Mesenchymal stem cell (in vitro differentiated cells and primary cell): ENCODE measurements at regions not wholly inside any gene's neighbourhood (a gene's known extent, or its start where the extent isn't known, plus 50 kb on each side); places are given as distances from the start of the nearest gene placed in this dataset.

ENCODE experiments used
- DNase-seq: peaks from one replicate; pipeline ENCODE4 v3.0.0-alpha.2; 2013
- H2AFZ ChIP-seq: one replicate; pipeline ENCODE4 v1.6.1; 2013; ENCODE audit warnings: low read depth, mild to moderate bottlenecking, control low read depth, inconsistent platforms, low read length, moderate library complexity
- H2AK5ac ChIP-seq: 2 replicates; pipeline ENCODE4 v1.6.1; 2013; ENCODE audit warnings: low read length, moderate library complexity, mild to moderate bottlenecking, inconsistent platforms; ENCODE audit not compliant: severe bottlenecking
- H2BK120ac ChIP-seq: one replicate; pipeline ENCODE4 v1.6.1; 2013; ENCODE audit warnings: low read depth, mild to moderate bottlenecking, inconsistent platforms, low read length, moderate library complexity
- H2BK12ac ChIP-seq, 2 experiments: one replicate each; pipeline ENCODE4 v1.6.1; 2013; ENCODE audit warnings: inconsistent platforms in 2 of 2, low read length in 2 of 2, mild to moderate bottlenecking in 2 of 2, moderate library complexity in 2 of 2, control low read depth in 1 of 2
- H2BK15ac ChIP-seq: one replicate; pipeline ENCODE4 v1.6.1; 2013; ENCODE audit warnings: mild to moderate bottlenecking, low read depth, inconsistent platforms; ENCODE audit not compliant: poor library complexity, severe bottlenecking
- H2BK5ac ChIP-seq: 2 replicates; pipeline ENCODE4 v1.6.1; 2013; ENCODE audit warnings: low read depth, mild to moderate bottlenecking, low read length, control low read depth, inconsistent platforms; ENCODE audit not compliant: poor library complexity, severe bottlenecking
- H3K14ac ChIP-seq, 2 experiments: one replicate each; pipeline ENCODE4 v1.6.1; 2013; ENCODE audit warnings: inconsistent platforms in 2 of 2, low read length in 2 of 2, control low read depth in 1 of 2, mild to moderate bottlenecking in 1 of 2, moderate library complexity in 1 of 2
- H3K18ac ChIP-seq, 2 experiments: one replicate each; pipeline ENCODE4 v1.6.1; 2013; ENCODE audit warnings: inconsistent platforms in 2 of 2, low read length in 2 of 2, control low read depth in 1 of 2, low read depth in 1 of 2, mild to moderate bottlenecking in 1 of 2
- H3K23ac ChIP-seq, 2 experiments: one replicate each; pipeline ENCODE4 v1.6.1; 2013; ENCODE audit warnings: inconsistent platforms in 2 of 2, low read length in 2 of 2, mild to moderate bottlenecking in 2 of 2, moderate library complexity in 2 of 2, control low read depth in 1 of 2
- H3K27ac ChIP-seq: 2 replicates; pipeline ENCODE4 v1.5.1; 2013; ENCODE audit warnings: mild to moderate bottlenecking, moderate library complexity, low read length, control low read depth, inconsistent platforms; ENCODE audit not compliant: poor library complexity, severe bottlenecking
- H3K27me3 ChIP-seq, 2 experiments: 2 replicates each; pipeline versions ENCODE4 v1.6.1 to v1.7.0; 2013; ENCODE audit warnings: low read length in 2 of 2, mild to moderate bottlenecking in 2 of 2, moderate library complexity in 2 of 2, control low read depth in 1 of 2, inconsistent platforms in 1 of 2; ENCODE audit not compliant: control insufficient read depth in 1 of 2, insufficient read depth in 1 of 2
- H3K36me3 ChIP-seq, 2 experiments: 2 replicates each; pipeline versions ENCODE4 v1.6.1 to v1.7.0; 2013; ENCODE audit warnings: low read length in 2 of 2, control low read depth in 1 of 2, inconsistent platforms in 1 of 2, low read depth in 1 of 2, mild to moderate bottlenecking in 1 of 2; ENCODE audit not compliant: insufficient read depth in 2 of 2, control insufficient read depth in 1 of 2
- H3K4ac ChIP-seq, 2 experiments: one replicate each; pipeline ENCODE4 v1.6.1; 2013; ENCODE audit warnings: inconsistent platforms in 2 of 2, low read length in 2 of 2, mild to moderate bottlenecking in 2 of 2, moderate library complexity in 2 of 2, control low read depth in 1 of 2, low read depth in 1 of 2
- H3K4me1 ChIP-seq: 2 replicates; pipeline ENCODE4 v1.6.1; 2013; ENCODE audit warnings: low read depth, low read length, control low read depth; ENCODE audit not compliant: control insufficient read depth, insufficient read depth
- H3K4me2 ChIP-seq: 2 replicates; pipeline ENCODE4 v1.6.1; 2013; ENCODE audit warnings: low read length, mild to moderate bottlenecking, inconsistent platforms; ENCODE audit not compliant: poor library complexity, severe bottlenecking
- H3K4me3 ChIP-seq, 2 experiments: 2 replicates each; pipeline versions ENCODE4 v1.5.1 to v1.7.0; 2013; ENCODE audit warnings: low read length in 2 of 2, mild to moderate bottlenecking in 2 of 2, control low read depth in 1 of 2, low read depth in 1 of 2; ENCODE audit not compliant: insufficient read depth in 1 of 2
- H3K79me1 ChIP-seq: replicated peaks from 2 replicates; pipeline ENCODE4 v1.6.1; 2013; ENCODE audit warnings: mild to moderate bottlenecking, control low read depth, low read length, inconsistent platforms; ENCODE audit not compliant: poor library complexity, severe bottlenecking
- H3K9ac ChIP-seq: 2 replicates; pipeline ENCODE4 v1.7.0; 2013; ENCODE audit warnings: mild to moderate bottlenecking, low read length, moderate library complexity
- H3K9me3 ChIP-seq: 2 replicates; pipeline ENCODE4 v1.7.0; 2013; ENCODE audit warnings: mild to moderate bottlenecking, low read length; ENCODE audit not compliant: control insufficient read depth
- H4K8ac ChIP-seq: one replicate; pipeline ENCODE4 v1.6.1; 2013; ENCODE audit warnings: inconsistent platforms, mild to moderate bottlenecking, low read length, moderate library complexity
- H4K91ac ChIP-seq: one replicate; pipeline ENCODE4 v1.6.1; 2013; ENCODE audit warnings: mild to moderate bottlenecking, low read length, inconsistent platforms
- WGBS: methylation state at CpG from one replicate; pipeline ENCODE4 v1.1.7; 2013; ENCODE audit warnings: mixed read lengths; 5-methylcytosine and 5-hydroxymethylcytosine counted together

DNA sequence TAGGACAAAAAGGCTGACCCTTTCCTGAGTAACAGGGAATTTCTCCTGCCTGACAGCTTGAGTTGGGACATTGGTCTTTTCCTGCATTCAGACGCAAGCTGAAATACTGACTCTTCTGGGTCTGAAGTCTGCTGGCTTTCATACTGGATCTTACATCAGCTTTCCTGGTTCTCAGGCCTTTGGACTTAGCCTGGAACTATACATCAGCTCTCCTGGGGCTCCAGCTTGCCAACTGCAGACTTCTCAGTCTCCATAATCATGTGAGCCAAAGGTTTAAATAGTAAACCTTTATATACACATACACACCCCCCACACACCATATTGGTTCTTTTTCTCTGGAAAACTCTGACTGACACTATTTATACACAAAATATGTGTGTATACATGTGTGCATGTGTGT is 59.0 kb upstream of the KCND3 start:
- Histone ChIP-seq H3K27me3 (peaks cover 0 to 26% of the 10 kb centered on the region in 2 experiments), H3K4me3 (no peak overlapping the region), H2AFZ (no peak overlapping the region), H3K4ac (no peak overlapping the region), H3K4me1 (no peaks in the 10 kb centered on the region), H2BK5ac (no peak overlapping the region), H3K4me2 (no peak overlapping the region), H3K9me3 (no peaks in the 10 kb centered on the region), H3K36me3 (no peaks in the 10 kb centered on the region), H3K27ac (no peak overlapping the region), H3K14ac (no peak overlapping the region), H3K9ac (no peak overlapping the region), H3K23ac (no peak overlapping the region), H2BK120ac (no peak overlapping the region), H2BK15ac (no peak overlapping the region), H2BK12ac (no peak overlapping the region), H3K18ac (no peak overlapping the region), H4K91ac (no peak overlapping the region), H3K79me1 (no peaks in the 10 kb centered on the region), H4K8ac (no peak overlapping the region), H2AK5ac (no peak overlapping the region)
- 98% methylated on average over 1 of the region's 1 CpG for WGBS
- DNase-seq: no peak

- H3K27me3 ChIP-seq: peaks cover 0 to 7% of the 10 kb centered on the region in 2 experiments
- H3K9me3 ChIP-seq: no peaks in the 10 kb centered on the region
- H2BK12ac ChIP-seq: no peak overlapping the region
- DNase-seq: no peak
- H3K36me3 ChIP-seq: no peaks in the 10 kb centered on the region
- no peak overlapping the region for H3K14ac ChIP-seq
- no peak overlapping the region for H3K4me2 ChIP-seq
- H2BK15ac ChIP-seq: no peak overlapping the region
- no peak overlapping the region for H2AFZ ChIP-seq
- no peak overlapping the region for H4K8ac ChIP-seq
- no peak overlapping the region for H3K27ac ChIP-seq
- WGBS: 96% methylated on average over 2 of the region's 2 CpGs
- H3K23ac ChIP-seq: no peak overlapping the region
- H2BK5ac ChIP-seq: no peak overlapping the region
- H3K18ac ChIP-seq: no peak overlapping the region
- H3K79me1 ChIP-seq: no peaks in the 10 kb centered on the region
- H3K4ac ChIP-seq: no peak overlapping the region
- H4K91ac ChIP-seq: no peak overlapping the region
- H2BK120ac ChIP-seq: no peak overlapping the region
- H3K9ac ChIP-seq: no peak overlapping the region
- no peaks in the 10 kb centered on the region for H3K4me1 ChIP-seq
- H3K4me3 ChIP-seq: no peak overlapping the region
- no peak overlapping the region for H2AK5ac ChIP-seq
These were observed 65.0 kb upstream of the KCND3 start for GRCh38 chr1:112054510-112054909.

- Histone ChIP-seq H2BK5ac (no peak overlapping the region), H3K4ac (no peak overlapping the region), H3K27me3 (peaks cover 0 to 7% of the 10 kb centered on the region in 2 experiments), H2BK12ac (no peak overlapping the region), H3K23ac (no peak overlapping the region), H3K4me3 (no peak overlapping the region), H3K36me3 (no peaks in the 10 kb centered on the region), H3K18ac (no peak overlapping the region), H2AK5ac (no peak overlapping the region), H3K14ac (no peak overlapping the region), H3K9ac (no peak overlapping the region), H3K9me3 (no peaks in the 10 kb centered on the region), H2AFZ (no peak overlapping the region), H3K79me1 (no peaks in the 10 kb centered on the region), H3K27ac (no peak overlapping the region), H2BK120ac (no peak overlapping the region), H4K8ac (no peak overlapping the region), H3K4me1 (no peaks in the 10 kb centered on the region), H2BK15ac (no peak overlapping the region), H4K91ac (no peak overlapping the region), H3K4me2 (no peak overlapping the region)
- WGBS: 64% methylated on average over 5 of the region's 5 CpGs
- no peak for DNase-seq
These were observed 66.9 kb upstream of the KCND3 start for GRCh38 chr1:112056354-112056753.

DNA sequence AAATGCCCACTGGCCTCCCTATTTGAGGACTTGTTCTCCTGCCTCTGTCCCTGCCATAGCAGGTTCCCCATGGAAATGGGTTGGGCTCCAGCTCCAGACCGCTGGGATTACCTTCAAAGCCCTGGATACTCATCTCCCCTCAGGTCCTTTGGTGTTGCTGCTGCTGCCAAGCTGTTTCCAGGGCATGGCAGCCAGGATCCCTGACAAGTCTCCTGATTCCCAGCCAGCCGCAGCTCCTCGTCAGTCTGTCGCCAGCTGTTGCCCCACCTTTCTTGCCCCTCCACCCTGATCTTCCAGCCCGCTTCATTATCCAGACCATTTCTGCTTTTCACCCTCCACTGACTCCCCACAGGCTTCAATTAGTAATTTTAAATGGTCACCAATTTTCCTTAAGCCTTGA is 68.3 kb upstream of the KCND3 start:
- Histone ChIP-seq H3K36me3 (no peaks in the 10 kb centered on the region), H3K27me3 (peaks cover 0 to 7% of the 10 kb centered on the region in 2 experiments), H3K4ac (no peak overlapping the region), H3K79me1 (no peaks in the 10 kb centered on the region), H2AFZ (no peak overlapping the region), H3K27ac (no peak overlapping the region), H2AK5ac (no peak overlapping the region), H3K9me3 (no peaks in the 10 kb centered on the region), H3K4me1 (no peaks in the 10 kb centered on the region), H3K18ac (no peak overlapping the region), H3K4me3 (no peak overlapping the region), H3K23ac (no peak overlapping the region), H2BK12ac (no peak overlapping the region), H4K8ac (no peak overlapping the region), H2BK120ac (no peak overlapping the region), H3K4me2 (no peak overlapping the region), H2BK5ac (no peak overlapping the region), H3K14ac (no peak overlapping the region), H4K91ac (no peak overlapping the region), H2BK15ac (no peak overlapping the region), H3K9ac (no peak overlapping the region)
- no peak for DNase-seq
- 85% methylated on average over 5 of the region's 5 CpGs for WGBS
